ENCODE measurements at regions not wholly inside any gene's neighbourhood (a gene's known extent, or its start where the extent isn't known, plus 50 kb on each side); places are given as distances from the start of the nearest gene placed in this dataset.

DNA sequence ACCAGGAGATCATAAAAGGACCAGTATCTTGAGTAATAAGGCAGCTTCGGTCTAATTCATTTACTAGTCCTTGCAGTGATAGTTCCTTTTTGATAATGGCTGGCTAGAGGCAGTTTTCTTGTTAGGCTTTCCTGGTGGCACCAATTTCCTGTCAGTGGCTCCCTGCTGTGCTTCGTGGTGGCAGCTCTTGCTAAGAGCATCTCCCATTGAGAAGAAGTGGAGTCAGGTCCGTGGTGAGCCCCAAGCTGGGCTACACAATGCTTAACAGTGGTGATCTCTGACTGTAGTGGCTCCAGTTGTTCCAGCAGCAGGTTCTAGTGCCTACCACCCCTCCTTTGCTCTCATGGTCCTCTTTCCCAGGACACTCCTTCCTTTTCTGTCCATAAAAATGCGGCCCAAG, 111.2 kb downstream of the RAP2B start (continued):
- TF ChIP-seq, protein P1, sequence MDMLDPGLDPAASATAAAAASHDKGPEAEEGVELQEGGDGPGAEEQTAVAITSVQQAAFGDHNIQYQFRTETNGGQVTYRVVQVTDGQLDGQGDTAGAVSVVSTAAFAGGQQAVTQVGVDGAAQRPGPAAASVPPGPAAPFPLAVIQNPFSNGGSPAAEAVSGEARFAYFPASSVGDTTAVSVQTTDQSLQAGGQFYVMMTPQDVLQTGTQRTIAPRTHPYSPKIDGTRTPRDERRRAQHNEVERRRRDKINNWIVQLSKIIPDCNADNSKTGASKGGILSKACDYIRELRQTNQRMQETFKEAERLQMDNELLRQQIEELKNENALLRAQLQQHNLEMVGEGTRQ (IDR thresholded peaks at IDR 0.05), result no peak
- TF ChIP-seq, protein P2, sequence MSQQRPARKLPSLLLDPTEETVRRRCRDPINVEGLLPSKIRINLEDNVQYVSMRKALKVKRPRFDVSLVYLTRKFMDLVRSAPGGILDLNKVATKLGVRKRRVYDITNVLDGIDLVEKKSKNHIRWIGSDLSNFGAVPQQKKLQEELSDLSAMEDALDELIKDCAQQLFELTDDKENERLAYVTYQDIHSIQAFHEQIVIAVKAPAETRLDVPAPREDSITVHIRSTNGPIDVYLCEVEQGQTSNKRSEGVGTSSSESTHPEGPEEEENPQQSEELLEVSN (IDR thresholded peaks at IDR 0.05; ENCODE audit: borderline replicate concordance, low read depth), result no peak
- no peak for TF ChIP-seq ZSCAN20 (CRISPR knock-in tag; IDR thresholded peaks at IDR 0.05)
- TF ChIP-seq NPAS2 (CRISPR knock-in tag; IDR thresholded peaks at IDR 0.05; ENCODE audit: borderline replicate concordance), result no peak
- no peak for TF ChIP-seq CEBPB (IDR thresholded peaks at IDR 0.05)
- TF ChIP-seq, protein P3, sequence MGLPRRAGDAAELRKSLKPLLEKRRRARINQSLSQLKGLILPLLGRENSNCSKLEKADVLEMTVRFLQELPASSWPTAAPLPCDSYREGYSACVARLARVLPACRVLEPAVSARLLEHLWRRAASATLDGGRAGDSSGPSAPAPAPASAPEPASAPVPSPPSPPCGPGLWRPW (IDR thresholded peaks at IDR 0.05), result no peak

DNA sequence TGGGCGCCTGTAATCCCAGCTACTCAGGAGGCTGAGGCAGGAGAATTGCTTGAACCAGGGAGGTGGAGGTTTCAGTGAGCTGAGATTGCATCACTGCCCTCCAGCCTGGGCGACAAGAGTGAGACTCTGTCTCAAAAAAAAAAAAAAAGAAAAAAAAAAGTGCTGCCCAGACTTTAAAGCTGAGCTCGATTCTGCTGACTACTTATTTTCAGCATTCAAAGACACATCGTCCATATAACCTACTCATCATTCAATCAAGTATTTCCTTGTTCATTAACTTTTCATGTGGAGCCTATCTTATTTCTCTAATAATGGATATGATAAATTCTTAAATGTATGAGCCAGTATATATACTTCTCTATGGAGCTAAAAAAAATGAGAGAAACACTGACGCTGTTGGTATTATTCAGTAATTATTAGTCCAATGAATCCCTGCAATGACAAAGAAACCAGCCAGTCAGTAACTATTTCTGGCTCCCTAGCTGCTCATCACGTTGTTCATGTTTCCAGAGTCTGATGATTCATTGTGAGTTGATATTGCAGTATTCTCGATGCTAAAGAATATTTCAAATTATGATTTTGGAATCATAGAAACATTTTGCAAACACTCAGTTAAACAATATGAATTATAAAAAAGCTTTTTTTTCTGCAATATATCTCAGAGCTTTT, 111.9 kb downstream of the RAP2B start:
- peak overlapping the region in 1 of 2 experiments; percentile 34; a peak in 1 of 6 replicates for H3K27ac ChIP-seq
- ChIA-PET CTCF (interaction anchor here (0.5 to 1.0 kb wide), 2 partner anchors 13 to 954 kb away, joined by 3 read pairs; no protein-coding TSS in a partner anchor), POLR2A (interaction anchor here (1.5 kb wide), 1 partner anchor 112 kb away, joined by 6 read pairs; the partner anchor contains the start of gene RAP2B)
- FAIRE-seq, result peak; percentile 18
- peaks cover 9% of the 10 kb centered on the region; the same call in 1 of the 3 replicates for H3K4me1 ChIP-seq
- TF ChIP-seq, protein P4, sequence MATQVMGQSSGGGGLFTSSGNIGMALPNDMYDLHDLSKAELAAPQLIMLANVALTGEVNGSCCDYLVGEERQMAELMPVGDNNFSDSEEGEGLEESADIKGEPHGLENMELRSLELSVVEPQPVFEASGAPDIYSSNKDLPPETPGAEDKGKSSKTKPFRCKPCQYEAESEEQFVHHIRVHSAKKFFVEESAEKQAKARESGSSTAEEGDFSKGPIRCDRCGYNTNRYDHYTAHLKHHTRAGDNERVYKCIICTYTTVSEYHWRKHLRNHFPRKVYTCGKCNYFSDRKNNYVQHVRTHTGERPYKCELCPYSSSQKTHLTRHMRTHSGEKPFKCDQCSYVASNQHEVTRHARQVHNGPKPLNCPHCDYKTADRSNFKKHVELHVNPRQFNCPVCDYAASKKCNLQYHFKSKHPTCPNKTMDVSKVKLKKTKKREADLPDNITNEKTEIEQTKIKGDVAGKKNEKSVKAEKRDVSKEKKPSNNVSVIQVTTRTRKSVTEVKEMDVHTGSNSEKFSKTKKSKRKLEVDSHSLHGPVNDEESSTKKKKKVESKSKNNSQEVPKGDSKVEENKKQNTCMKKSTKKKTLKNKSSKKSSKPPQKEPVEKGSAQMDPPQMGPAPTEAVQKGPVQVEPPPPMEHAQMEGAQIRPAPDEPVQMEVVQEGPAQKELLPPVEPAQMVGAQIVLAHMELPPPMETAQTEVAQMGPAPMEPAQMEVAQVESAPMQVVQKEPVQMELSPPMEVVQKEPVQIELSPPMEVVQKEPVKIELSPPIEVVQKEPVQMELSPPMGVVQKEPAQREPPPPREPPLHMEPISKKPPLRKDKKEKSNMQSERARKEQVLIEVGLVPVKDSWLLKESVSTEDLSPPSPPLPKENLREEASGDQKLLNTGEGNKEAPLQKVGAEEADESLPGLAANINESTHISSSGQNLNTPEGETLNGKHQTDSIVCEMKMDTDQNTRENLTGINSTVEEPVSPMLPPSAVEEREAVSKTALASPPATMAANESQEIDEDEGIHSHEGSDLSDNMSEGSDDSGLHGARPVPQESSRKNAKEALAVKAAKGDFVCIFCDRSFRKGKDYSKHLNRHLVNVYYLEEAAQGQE (IDR thresholded peaks at IDR 0.05), result no peak
- TF ChIP-seq KDM5A (IDR thresholded peaks at IDR 0.05) (no peak), EP300 (IDR thresholded peaks at IDR 0.05) (no peak), FOSB (CRISPR knock-in tag; IDR thresholded peaks at IDR 0.05) (no peak), RFX5 (IDR thresholded peaks at IDR 0.05) (no peak), NPAS2 (CRISPR knock-in tag; IDR thresholded peaks at IDR 0.05; ENCODE audit: borderline replicate concordance) (no peak), SREBF2 (IDR thresholded peaks at IDR 0.05) (no peak), CBX2 (IDR thresholded peaks at IDR 0.05; ENCODE audit: borderline replicate concordance, low read depth) (no peak), ZC3H11A (IDR thresholded peaks at IDR 0.05) (no peak), MAFK (IDR thresholded peaks at IDR 0.05; ENCODE audit: partially characterized antibody) (peak; percentile 68), JUN (IDR thresholded peaks at IDR 0.05) (no peak), FOSL2 (IDR thresholded peaks at IDR 0.05) (no peak), FOSL2 (CRISPR knock-in tag; IDR thresholded peaks at IDR 0.05) (peak; percentile 47), HEYL (CRISPR knock-in tag; IDR thresholded peaks at IDR 0.05) (no peak)
- TF ChIP-seq, protein P5, sequence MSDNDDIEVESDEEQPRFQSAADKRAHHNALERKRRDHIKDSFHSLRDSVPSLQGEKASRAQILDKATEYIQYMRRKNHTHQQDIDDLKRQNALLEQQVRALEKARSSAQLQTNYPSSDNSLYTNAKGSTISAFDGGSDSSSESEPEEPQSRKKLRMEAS (IDR thresholded peaks at IDR 0.05), result no peak
- TF ChIP-seq, protein P6, sequence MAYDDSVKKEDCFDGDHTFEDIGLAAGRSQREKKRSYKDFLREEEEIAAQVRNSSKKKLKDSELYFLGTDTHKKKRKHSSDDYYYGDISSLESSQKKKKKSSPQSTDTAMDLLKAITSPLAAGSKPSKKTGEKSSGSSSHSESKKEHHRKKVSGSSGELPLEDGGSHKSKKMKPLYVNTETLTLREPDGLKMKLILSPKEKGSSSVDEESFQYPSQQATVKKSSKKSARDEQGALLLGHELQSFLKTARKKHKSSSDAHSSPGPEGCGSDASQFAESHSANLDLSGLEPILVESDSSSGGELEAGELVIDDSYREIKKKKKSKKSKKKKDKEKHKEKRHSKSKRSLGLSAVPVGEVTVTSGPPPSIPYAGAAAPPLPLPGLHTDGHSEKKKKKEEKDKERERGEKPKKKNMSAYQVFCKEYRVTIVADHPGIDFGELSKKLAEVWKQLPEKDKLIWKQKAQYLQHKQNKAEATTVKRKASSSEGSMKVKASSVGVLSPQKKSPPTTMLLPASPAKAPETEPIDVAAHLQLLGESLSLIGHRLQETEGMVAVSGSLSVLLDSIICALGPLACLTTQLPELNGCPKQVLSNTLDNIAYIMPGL (CRISPR knock-in tag; IDR thresholded peaks at IDR 0.05; ENCODE audit: borderline replicate concordance), result no peak
- TF ChIP-seq, protein P7, sequence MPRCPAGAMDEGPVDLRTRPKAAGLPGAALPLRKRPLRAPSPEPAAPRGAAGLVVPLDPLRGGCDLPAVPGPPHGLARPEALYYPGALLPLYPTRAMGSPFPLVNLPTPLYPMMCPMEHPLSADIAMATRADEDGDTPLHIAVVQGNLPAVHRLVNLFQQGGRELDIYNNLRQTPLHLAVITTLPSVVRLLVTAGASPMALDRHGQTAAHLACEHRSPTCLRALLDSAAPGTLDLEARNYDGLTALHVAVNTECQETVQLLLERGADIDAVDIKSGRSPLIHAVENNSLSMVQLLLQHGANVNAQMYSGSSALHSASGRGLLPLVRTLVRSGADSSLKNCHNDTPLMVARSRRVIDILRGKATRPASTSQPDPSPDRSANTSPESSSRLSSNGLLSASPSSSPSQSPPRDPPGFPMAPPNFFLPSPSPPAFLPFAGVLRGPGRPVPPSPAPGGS (IDR thresholded peaks at IDR 0.05), result no peak
- no peak overlapping the region for H3K4me3 ChIP-seq
- H3K4me2 ChIP-seq, result peak overlapping the region; percentile 34
- WGBS (ENCODE audit: missing lambda C conversion rate), result 32% methylated on average over 7 of the region's 7 CpGs
- no peaks in the 10 kb centered on the region for H3K9me3 ChIP-seq
- no peak for DNase-seq (ENCODE audit: low read depth in 1 of 2, low spot score in 1 of 2)
- ATAC-seq, result peak; percentile 63 to 66; a peak in 3 of 6 replicates

All from A549 (cell line).